ENCODE measurements at regions not wholly inside any gene's neighbourhood (a gene's known extent, or its start where the extent isn't known, plus 50 kb on each side); places are given as distances from the start of the nearest gene placed in this dataset.

DNA sequence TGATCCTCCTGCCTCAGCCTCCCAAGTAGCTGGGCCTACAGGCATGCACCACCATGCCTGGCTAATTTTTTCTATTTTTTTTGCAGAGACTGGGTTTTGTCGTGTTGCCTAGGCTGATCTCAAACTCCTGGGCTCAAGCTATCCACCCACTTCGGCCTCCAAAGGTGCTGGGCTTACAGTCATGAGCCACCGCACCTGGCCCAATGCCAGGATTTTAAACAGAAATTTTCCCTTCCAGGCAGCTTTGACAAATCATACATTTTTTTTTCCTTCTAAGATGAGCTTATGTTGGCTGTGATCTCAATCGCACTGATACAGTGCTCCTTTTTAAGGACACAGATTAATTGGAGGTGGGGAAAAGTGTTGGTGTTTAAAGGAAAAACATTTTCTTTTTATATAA is 73.2 kb upstream of the CD2AP start:
- TF ChIP-seq, protein P1, sequence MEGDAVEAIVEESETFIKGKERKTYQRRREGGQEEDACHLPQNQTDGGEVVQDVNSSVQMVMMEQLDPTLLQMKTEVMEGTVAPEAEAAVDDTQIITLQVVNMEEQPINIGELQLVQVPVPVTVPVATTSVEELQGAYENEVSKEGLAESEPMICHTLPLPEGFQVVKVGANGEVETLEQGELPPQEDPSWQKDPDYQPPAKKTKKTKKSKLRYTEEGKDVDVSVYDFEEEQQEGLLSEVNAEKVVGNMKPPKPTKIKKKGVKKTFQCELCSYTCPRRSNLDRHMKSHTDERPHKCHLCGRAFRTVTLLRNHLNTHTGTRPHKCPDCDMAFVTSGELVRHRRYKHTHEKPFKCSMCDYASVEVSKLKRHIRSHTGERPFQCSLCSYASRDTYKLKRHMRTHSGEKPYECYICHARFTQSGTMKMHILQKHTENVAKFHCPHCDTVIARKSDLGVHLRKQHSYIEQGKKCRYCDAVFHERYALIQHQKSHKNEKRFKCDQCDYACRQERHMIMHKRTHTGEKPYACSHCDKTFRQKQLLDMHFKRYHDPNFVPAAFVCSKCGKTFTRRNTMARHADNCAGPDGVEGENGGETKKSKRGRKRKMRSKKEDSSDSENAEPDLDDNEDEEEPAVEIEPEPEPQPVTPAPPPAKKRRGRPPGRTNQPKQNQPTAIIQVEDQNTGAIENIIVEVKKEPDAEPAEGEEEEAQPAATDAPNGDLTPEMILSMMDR (conservative IDR thresholded peaks at IDR 0.05), result no peak
- no peak for TF ChIP-seq EZH2 (IDR thresholded peaks at IDR 0.05; ENCODE audit: low read depth)
